PC-3 (cell line): ENCODE measurements at regions not wholly inside any gene's neighbourhood (a gene's known extent, or its start where the extent isn't known, plus 50 kb on each side); places are given as distances from the start of the nearest gene placed in this dataset.

Source experiments
- ATAC-seq: fragments of 200-7000 bp; cut with Tn5 transposase; 2 replicates; pipeline ENCODE4 v1.9.1; 2020; ENCODE audit warnings: mild to moderate bottlenecking, moderate library complexity
- BruUV-seq: library from RNA; stranded (reverse); fragments of 400-500 nt; replicated peaks from 2 replicates; lab custom pipeline; 2021; lab: Mats Ljungman, UMichigan
- CTCF ChIA-PET: fragments of 300-600 bp; sonication (Branson Sonifier 250); formaldehyde crosslinking; loops from one replicate; lab custom pipeline; 2022; ENCODE audit warnings: antibody characterized with exemption; lab: Charles Lee
- POLR2A ChIA-PET: fragments of 300-600 bp; sonication (Branson Sonifier 250); formaldehyde crosslinking; loops from one replicate; lab custom pipeline; 2022; ENCODE audit warnings: antibody characterized with exemption; ENCODE audit not compliant: unreplicated experiment; lab: Charles Lee
- DNase-seq: peaks from one replicate; pipeline ENCODE4 v3.0.0-alpha.2; 2015
- H2AFZ ChIP-seq: fragments of 300-600 bp; sonication (generic); 2 replicates; pipeline ENCODE4 v1.6.0; 2016; ENCODE audit warnings: antibody characterized with exemption, low read length
- H3F3A ChIP-seq: fragments of 300-600 bp; sonication (generic); one replicate; pipeline ENCODE4 v1.6.0; 2017; ENCODE audit warnings: antibody characterized with exemption, low read length, control low read depth, mild to moderate bottlenecking; ENCODE audit not compliant: unreplicated experiment
- H3K27ac ChIP-seq: fragments of 300-600 bp; sonication (generic); 2 replicates; pipeline ENCODE4 v1.5.1; 2016; ENCODE audit warnings: mild to moderate bottlenecking, low read length
- H3K27me3 ChIP-seq: fragments of 300-600 bp; sonication (generic); 2 replicates; pipeline ENCODE4 v1.6.1; 2016; ENCODE audit warnings: low read length, mixed read lengths
- H3K36me3 ChIP-seq: fragments of 300-600 bp; sonication (generic); 2 replicates; pipeline ENCODE4 v1.6.1; 2016; ENCODE audit warnings: low read depth, mixed run types, low read length, mixed read lengths
- H3K4me1 ChIP-seq: fragments of 300-600 bp; sonication (generic); 2 replicates; pipeline ENCODE4 v1.5.1; 2016; ENCODE audit warnings: low read length; ENCODE audit not compliant: insufficient read depth
- H3K4me2 ChIP-seq: fragments of 300-600 bp; sonication (generic); 2 replicates; pipeline ENCODE4 v1.6.0; 2016; ENCODE audit warnings: low read length
- H3K4me3 ChIP-seq: fragments of 300-600 bp; sonication (generic); 2 replicates; pipeline ENCODE4 v1.5.1; 2016; ENCODE audit warnings: mild to moderate bottlenecking, low read length, mixed read lengths
- H3K79me2 ChIP-seq: fragments of 300-600 bp; sonication (generic); 2 replicates; pipeline ENCODE4 v1.6.1; 2017; ENCODE audit warnings: low read length, mixed read lengths
- H3K9ac ChIP-seq: fragments of 300-600 bp; sonication (generic); 2 replicates; pipeline ENCODE4 v1.6.0; 2016; ENCODE audit warnings: mild to moderate bottlenecking, low read length
- H3K9me2 ChIP-seq: fragments of 300-600 bp; sonication (generic); replicated peaks from 2 replicates; pipeline ENCODE4 v1.6.1; 2016; ENCODE audit warnings: mixed run types, low read length, mixed read lengths
- H3K9me3 ChIP-seq: fragments of 300-600 bp; sonication (generic); 2 replicates; pipeline ENCODE4 v1.6.1; 2016; ENCODE audit warnings: low read length, mixed read lengths
- H4K20me1 ChIP-seq: fragments of 300-600 bp; sonication (generic); 2 replicates; pipeline ENCODE4 v1.6.1; 2016; ENCODE audit warnings: low read length, mixed read lengths
- CTCF ChIP-seq: fragments of 300-600 bp; sonication (generic); conservative IDR thresholded peaks from 2 replicates; pipeline ENCODE4 v1.5.1; 2017; ENCODE audit warnings: antibody characterized with exemption, low read depth, mild to moderate bottlenecking, low read length
- EZH2 ChIP-seq: fragments of 300-600 bp; sonication (generic); IDR thresholded peaks from one replicate; pipeline ENCODE4 v1.6.1; 2017; ENCODE audit warnings: antibody characterized with exemption, mild to moderate bottlenecking, low read length; ENCODE audit not compliant: unreplicated experiment
- EZH2phosphoT487 ChIP-seq: fragments of 300-600 bp; sonication (generic); IDR thresholded peaks from 2 replicates; pipeline ENCODE4 v1.6.1; 2018; ENCODE audit warnings: mild to moderate bottlenecking, antibody characterized with exemption, low read length, borderline replicate concordance
- intact Hi-C: fragments of 100-400 bp; cut with micrococcal nuclease; formaldehyde crosslinking; loops from 2 replicates; pipeline ENCODE4 v1.9.0; 2023

- Histone ChIP-seq H4K20me1 (no peaks in the 10 kb centered on the region), H3K79me2 (no peaks in the 10 kb centered on the region), H3K9me2 (no peaks in the 10 kb centered on the region), H3K27me3 (peaks cover 16% of the 10 kb centered on the region), H3K27ac (no peak overlapping the region), H3F3A (no peaks in the 10 kb centered on the region), H2AFZ (no peak overlapping the region), H3K9me3 (no peaks in the 10 kb centered on the region), H3K9ac (no peak overlapping the region), H3K4me3 (no peak overlapping the region), H3K4me2 (no peak overlapping the region), H3K4me1 (no peaks in the 10 kb centered on the region), H3K36me3 (no peaks in the 10 kb centered on the region)
- no peak for ATAC-seq
- ChIA-PET CTCF (no interaction called here), POLR2A (no interaction called here)
- BruUV-seq = no TSS peak
- intact Hi-C loops = no loop called here
- no peak for DNase-seq
- no peak for TF ChIP-seq CTCF
- TF ChIP-seq EZH2phosphoT487 = no peak
- no peak for TF ChIP-seq EZH2
Observed at GRCh38 chr2:16018277-16019059, 78.1 kb downstream of the MYCN start.

GRCh38 chr2:16016282-16016681, 75.9 kb downstream of the MYCN start:
- no peak overlapping the region for H3K4me3 ChIP-seq
- DNase-seq (no peak), ATAC-seq (no peak)
- ChIA-PET CTCF (no interaction called here), POLR2A (no interaction called here)
- no peak overlapping the region for H3K9ac ChIP-seq
- no peak overlapping the region for H3K4me2 ChIP-seq
- no peaks in the 10 kb centered on the region for H3F3A ChIP-seq
- BruUV-seq = no TSS peak
- H3K9me2 ChIP-seq = no peaks in the 10 kb centered on the region
- H4K20me1 ChIP-seq = no peaks in the 10 kb centered on the region
- H3K4me1 ChIP-seq = no peaks in the 10 kb centered on the region
- no peak overlapping the region for H3K27ac ChIP-seq
- TF ChIP-seq EZH2phosphoT487 (no peak), CTCF (no peak), EZH2 (no peak)
- no peaks in the 10 kb centered on the region for H3K9me3 ChIP-seq
- H2AFZ ChIP-seq = no peak overlapping the region
- peaks cover 22% of the 10 kb centered on the region for H3K27me3 ChIP-seq
- no peaks in the 10 kb centered on the region for H3K36me3 ChIP-seq
- intact Hi-C loops = no loop called here
- H3K79me2 ChIP-seq = no peaks in the 10 kb centered on the region

GRCh38 chr2:16015903-16016265, 75.5 kb downstream of the MYCN start:
- TF ChIP-seq EZH2 (no peak), CTCF (no peak), EZH2phosphoT487 (no peak)
- Histone ChIP-seq H2AFZ (no peak overlapping the region), H3F3A (no peaks in the 10 kb centered on the region), H4K20me1 (no peaks in the 10 kb centered on the region), H3K27ac (no peak overlapping the region), H3K9me2 (no peaks in the 10 kb centered on the region), H3K36me3 (no peaks in the 10 kb centered on the region), H3K9me3 (no peaks in the 10 kb centered on the region), H3K9ac (no peak overlapping the region), H3K4me3 (no peak overlapping the region), H3K27me3 (peaks cover 22% of the 10 kb centered on the region), H3K79me2 (no peaks in the 10 kb centered on the region), H3K4me1 (no peaks in the 10 kb centered on the region), H3K4me2 (no peak overlapping the region)
- POLR2A ChIA-PET = no interaction called here
- CTCF ChIA-PET = no interaction called here
- no TSS peak for BruUV-seq
- intact Hi-C loops = no loop called here
- ATAC-seq = no peak
- DNase-seq = no peak
